ENCODE measurements at regions not wholly inside any gene's neighbourhood (a gene's known extent, or its start where the extent isn't known, plus 50 kb on each side); places are given as distances from the start of the nearest gene placed in this dataset.
"Not testable (repeated sequence)": the region's sequence is repeated elsewhere in the genome, so short reads cannot be mapped to it uniquely, and the experiment has no call there.

GRCh38 chr13:103895835-103896531 is 829.8 kb upstream of the SLC10A2 start:
- DNase-seq (ENCODE audit: low read depth, low spot score): no peak
- TF ChIP-seq CTCF (IDR thresholded peaks at IDR 0.05; ENCODE audit: low read depth, low read length): no peak
- H3K4me3 ChIP-seq (ENCODE audit: low read depth, low read length): no peak overlapping the region
- in situ Hi-C loops (cut with HindIII; ENCODE audit: low sequenced_read_pairs): no loop called here

- in situ Hi-C loops (cut with HindIII; ENCODE audit: low sequenced_read_pairs): no loop called here
Observed at GRCh38 chr13:103894626-103895025, 828.4 kb upstream of the SLC10A2 start.

GRCh38 chr13:103884101-103884723 is 818.0 kb upstream of the SLC10A2 start:
- TF ChIP-seq CTCF (IDR thresholded peaks at IDR 0.05; ENCODE audit: low read depth, low read length): no peak
- in situ Hi-C loops (cut with HindIII; ENCODE audit: low sequenced_read_pairs): no loop called here
- no peak overlapping the region for H3K4me3 ChIP-seq (ENCODE audit: low read depth, low read length)
- DNase-seq (ENCODE audit: low read depth, low spot score): no peak

More at GRCh38 chr13:103894626-103895025, 828.4 kb upstream of the SLC10A2 start:
- no peak for TF ChIP-seq CTCF (IDR thresholded peaks at IDR 0.05; ENCODE audit: low read depth, low read length)
- H3K4me3 ChIP-seq (ENCODE audit: low read depth, low read length): no peak overlapping the region
- DNase-seq (ENCODE audit: low read depth, low spot score): no peak

GRCh38 chr13:103883698-103884097 is 817.5 kb upstream of the SLC10A2 start:
- no peak for TF ChIP-seq CTCF (IDR thresholded peaks at IDR 0.05; ENCODE audit: low read depth, low read length)
- in situ Hi-C loops (cut with HindIII; ENCODE audit: low sequenced_read_pairs): no loop called here
- H3K4me3 ChIP-seq (ENCODE audit: low read depth, low read length): no peak overlapping the region
- no peak for DNase-seq (ENCODE audit: low read depth, low spot score)

GRCh38 chr13:103883164-103883563 is 816.9 kb upstream of the SLC10A2 start:
- TF ChIP-seq CTCF (IDR thresholded peaks at IDR 0.05; ENCODE audit: low read depth, low read length): peak; percentile 63
- DNase-seq (ENCODE audit: low read depth, low spot score): peak; percentile 96
- peak overlapping the region; percentile 13 for H3K4me3 ChIP-seq (ENCODE audit: low read depth, low read length)
- in situ Hi-C loops (cut with HindIII; ENCODE audit: low sequenced_read_pairs): no loop called here

GRCh38 chr13:103880146-103880545 is 813.9 kb upstream of the SLC10A2 start:
- DNase-seq (ENCODE audit: low read depth, low spot score); H3K4me3 ChIP-seq (ENCODE audit: low read depth, low read length); in situ Hi-C loops (cut with HindIII; ENCODE audit: low sequenced_read_pairs): not testable (repeated sequence)

- H3K4me3 ChIP-seq (ENCODE audit: low read depth, low read length): no peak overlapping the region
- no peak for DNase-seq (ENCODE audit: low read depth, low spot score)
- no peak for TF ChIP-seq CTCF (IDR thresholded peaks at IDR 0.05; ENCODE audit: low read depth, low read length)
- in situ Hi-C loops (cut with HindIII; ENCODE audit: low sequenced_read_pairs): no loop called here
Observed at GRCh38 chr13:103878891-103879605, 812.8 kb upstream of the SLC10A2 start.

All from astrocyte of the spinal cord (primary cell).